Endothelial cell (in vitro differentiated cells): ENCODE measurements at regions not wholly inside any gene's neighbourhood (a gene's known extent, or its start where the extent isn't known, plus 50 kb on each side); places are given as distances from the start of the nearest gene placed in this dataset.

Experiments
- DNase-seq: peaks from one replicate; pipeline ENCODE4 v3.0.0; 2021; ENCODE audit warnings: low spot score
- H3K27ac Mint-ChIP-seq: one replicate; pipeline ENCODE4 v1.8.0; 2021; ENCODE audit warnings: mixed read lengths, inconsistent platforms; ENCODE audit not compliant: unreplicated experiment
- H3K27me3 Mint-ChIP-seq: one replicate; pipeline ENCODE4 v1.8.0; 2021; ENCODE audit warnings: mild to moderate bottlenecking, moderate library complexity, mixed read lengths, inconsistent platforms; ENCODE audit not compliant: unreplicated experiment
- H3K36me3 Mint-ChIP-seq: one replicate; pipeline ENCODE4 v1.8.0; 2021; ENCODE audit warnings: mild to moderate bottlenecking, low read depth, mixed read lengths, inconsistent platforms; ENCODE audit not compliant: unreplicated experiment
- H3K4me1 Mint-ChIP-seq: one replicate; pipeline ENCODE4 v1.8.0; 2021; ENCODE audit warnings: mild to moderate bottlenecking, mixed read lengths, inconsistent platforms; ENCODE audit not compliant: unreplicated experiment
- H3K4me3 Mint-ChIP-seq: one replicate; pipeline ENCODE4 v1.8.0; 2021; ENCODE audit warnings: mild to moderate bottlenecking, mixed read lengths, inconsistent platforms; ENCODE audit not compliant: unreplicated experiment
- H3K9me3 Mint-ChIP-seq: one replicate; pipeline ENCODE4 v1.8.0; 2021; ENCODE audit warnings: mixed read lengths, inconsistent platforms; ENCODE audit not compliant: unreplicated experiment
- CTCF ChIP-seq: fragments of 200-600 bp; sonication (generic); IDR thresholded peaks from one replicate; pipeline ENCODE4 v1.5.0; 2021; ENCODE audit warnings: antibody characterized with exemption; ENCODE audit not compliant: unreplicated experiment

DNA sequence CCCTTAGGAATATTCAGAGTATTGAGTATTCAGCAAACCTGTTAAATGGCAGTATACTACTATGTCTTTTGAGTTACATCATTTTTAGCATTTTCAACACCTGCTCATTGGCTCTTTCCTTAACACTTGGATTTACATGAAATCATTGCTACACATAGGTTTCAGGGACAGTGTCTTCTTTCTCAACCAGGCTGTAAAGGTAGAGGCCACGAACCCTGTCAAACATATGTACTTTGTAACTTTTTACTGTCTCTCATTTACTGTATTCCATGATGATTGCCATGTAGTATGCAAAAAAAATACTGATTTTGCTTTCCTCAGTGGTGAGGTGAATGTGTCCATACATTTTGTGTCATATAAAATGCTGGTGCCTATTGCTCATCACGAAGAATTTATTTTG lies 264.4 kb downstream of the SLCO4C1 start:
- no peak for TF ChIP-seq CTCF
- no peaks in the 10 kb centered on the region for H3K4me1 Mint-ChIP-seq
- no peaks in the 10 kb centered on the region for H3K36me3 Mint-ChIP-seq
- no peaks in the 10 kb centered on the region for H3K9me3 Mint-ChIP-seq
- H3K27ac Mint-ChIP-seq = no peak overlapping the region
- DNase-seq = no peak
- H3K4me3 Mint-ChIP-seq = no peak overlapping the region
- no peaks in the 10 kb centered on the region for H3K27me3 Mint-ChIP-seq

DNA sequence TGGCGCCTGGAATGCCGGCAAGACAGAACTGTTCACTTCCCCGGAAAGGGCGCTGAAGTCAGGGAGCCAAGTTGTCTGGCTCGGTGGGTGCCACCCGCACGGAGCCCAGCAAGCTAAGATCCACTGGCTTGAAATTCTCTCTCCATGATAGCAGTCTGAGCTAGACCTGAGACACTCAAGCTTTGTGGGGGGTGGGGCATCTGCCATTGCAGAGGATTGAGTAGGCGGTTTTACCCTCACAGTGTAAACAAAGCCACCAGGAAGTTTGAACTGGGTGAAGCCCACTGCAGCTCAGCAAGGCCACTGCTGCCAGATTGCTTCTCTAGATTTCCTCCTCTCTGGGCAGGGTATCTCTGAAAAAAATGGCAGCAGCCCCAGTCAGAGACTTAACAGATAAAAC lies 277.4 kb downstream of the SLCO4C1 start:
- Mint-ChIP-seq H3K4me3 (no peak overlapping the region), H3K9me3 (no peaks in the 10 kb centered on the region)
- no peak for DNase-seq

DNA sequence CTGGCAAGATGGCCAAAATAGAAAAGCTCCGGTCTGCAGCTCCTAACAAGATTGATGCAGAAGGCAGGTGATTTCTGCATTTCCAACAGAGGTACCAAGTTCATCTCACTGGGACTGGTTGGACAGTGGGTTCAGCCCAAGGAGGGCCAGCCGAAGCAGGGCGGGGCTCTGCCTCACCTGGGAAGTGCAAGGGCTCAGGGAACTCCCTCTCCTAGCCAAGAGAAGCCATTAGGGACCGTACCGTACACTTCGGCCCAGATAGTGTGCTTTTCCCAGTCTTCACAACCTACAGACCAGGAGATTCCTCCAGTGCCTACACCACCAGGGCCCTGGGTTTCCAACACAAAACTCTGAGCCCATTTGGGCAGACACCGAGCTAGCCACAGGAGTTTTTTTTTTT lies 277.8 kb downstream of the SLCO4C1 start:
- no peak for TF ChIP-seq CTCF
- H3K27me3 Mint-ChIP-seq = no peaks in the 10 kb centered on the region
- no peak overlapping the region for H3K4me3 Mint-ChIP-seq
- no peaks in the 10 kb centered on the region for H3K36me3 Mint-ChIP-seq
- no peak for DNase-seq
- no peaks in the 10 kb centered on the region for H3K4me1 Mint-ChIP-seq
- no peaks in the 10 kb centered on the region for H3K9me3 Mint-ChIP-seq
- H3K27ac Mint-ChIP-seq = no peak overlapping the region

More for the DNA sequence above, 277.4 kb downstream of the SLCO4C1 start:
- Mint-ChIP-seq H3K27me3 (no peaks in the 10 kb centered on the region), H3K27ac (no peak overlapping the region), H3K4me1 (no peaks in the 10 kb centered on the region), H3K36me3 (no peaks in the 10 kb centered on the region)
- no peak for TF ChIP-seq CTCF

GRCh38 chr5:102014371-102014770 lies 281.7 kb downstream of the SLCO4C1 start:
- H3K9me3 Mint-ChIP-seq = no peaks in the 10 kb centered on the region
- TF ChIP-seq CTCF = no peak
- no peak overlapping the region for H3K27ac Mint-ChIP-seq
- no peak overlapping the region for H3K4me3 Mint-ChIP-seq
- no peaks in the 10 kb centered on the region for H3K36me3 Mint-ChIP-seq
- H3K4me1 Mint-ChIP-seq = no peaks in the 10 kb centered on the region
- H3K27me3 Mint-ChIP-seq = no peaks in the 10 kb centered on the region
- DNase-seq = no peak

GRCh38 chr5:102010644-102011043 lies 285.4 kb downstream of the SLCO4C1 start:
- Mint-ChIP-seq H3K9me3 (no peaks in the 10 kb centered on the region), H3K27me3 (no peaks in the 10 kb centered on the region), H3K36me3 (no peaks in the 10 kb centered on the region), H3K27ac (no peak overlapping the region), H3K4me1 (no peaks in the 10 kb centered on the region), H3K4me3 (no peak overlapping the region)
- no peak for DNase-seq
- no peak for TF ChIP-seq CTCF
